Glomerular endothelial cell (primary cell): ENCODE measurements at regions not wholly inside any gene's neighbourhood (a gene's known extent, or its start where the extent isn't known, plus 50 kb on each side); places are given as distances from the start of the nearest gene placed in this dataset.

Experiments used
- DNase-seq: peaks from one replicate; pipeline ENCODE4 v3.0.0-alpha.2; 2011; ENCODE audit warnings: low read depth, low spot score; ENCODE audit errors: extremely low read depth

- DNase-seq = no peak
Measured at GRCh38 chr18:55866886-55867285, 278.9 kb upstream of the TCF4 start.

- no peak for DNase-seq
Measured at GRCh38 chr18:55866006-55866405, 278.0 kb upstream of the TCF4 start.

GRCh38 chr18:55864281-55864680, 276.3 kb upstream of the TCF4 start:
- DNase-seq = no peak

- no peak for DNase-seq
Measured at GRCh38 chr18:55863876-55864275, 275.9 kb upstream of the TCF4 start.

- DNase-seq = no peak
Measured at GRCh38 chr18:55863391-55863706, 275.4 kb upstream of the TCF4 start.

- DNase-seq = no peak
Measured at GRCh38 chr18:55862693-55863390, 274.9 kb upstream of the TCF4 start.

GRCh38 chr18:55861266-55861665, 273.3 kb upstream of the TCF4 start:
- DNase-seq = no peak

- DNase-seq = no peak
Measured at GRCh38 chr18:55858661-55859515, 270.9 kb upstream of the TCF4 start.

- no peak for DNase-seq
Measured at GRCh38 chr18:55857956-55858355, 270.0 kb upstream of the TCF4 start.

GRCh38 chr18:55857409-55857808, 269.4 kb upstream of the TCF4 start:
- DNase-seq = no peak

GRCh38 chr18:55856679-55857078, 268.7 kb upstream of the TCF4 start:
- no peak for DNase-seq

GRCh38 chr18:55856229-55856628, 268.2 kb upstream of the TCF4 start:
- peak; percentile 68 for DNase-seq

GRCh38 chr18:55853268-55853667, 265.3 kb upstream of the TCF4 start:
- DNase-seq = no peak

GRCh38 chr18:55850904-55851303, 262.9 kb upstream of the TCF4 start:
- DNase-seq = no peak

- no peak for DNase-seq
Measured at GRCh38 chr18:55849391-55849790, 261.4 kb upstream of the TCF4 start.

GRCh38 chr18:55847960-55848359, 260.0 kb upstream of the TCF4 start:
- no peak for DNase-seq

GRCh38 chr18:55845221-55845620, 257.2 kb upstream of the TCF4 start:
- no peak for DNase-seq

GRCh38 chr18:55844382-55844781, 256.4 kb upstream of the TCF4 start:
- DNase-seq = no peak

- DNase-seq = no peak
Measured at GRCh38 chr18:55841314-55841713, 253.3 kb upstream of the TCF4 start.

GRCh38 chr18:55840601-55841170, 252.7 kb upstream of the TCF4 start:
- no peak for DNase-seq

- DNase-seq = no peak
Measured at GRCh38 chr18:55839343-55839742, 251.4 kb upstream of the TCF4 start.

- no peak for DNase-seq
Measured at GRCh38 chr18:55838841-55839240, 250.8 kb upstream of the TCF4 start.
